PC-9 (cell line): ENCODE measurements at regions not wholly inside any gene's neighbourhood (a gene's known extent, or its start where the extent isn't known, plus 50 kb on each side); places are given as distances from the start of the nearest gene placed in this dataset.

Source experiments
- BruUV-seq: library from RNA; stranded (reverse); fragments of 400-500 nt; replicated peaks from 2 replicates; lab custom pipeline; 2021; lab: Mats Ljungman, UMichigan
- CTCF ChIA-PET: fragments of 300-600 bp; sonication (Branson Sonifier 250); formaldehyde crosslinking; loops from one replicate; lab custom pipeline; 2022; ENCODE audit warnings: antibody characterized with exemption; lab: Charles Lee
- POLR2A ChIA-PET: fragments of 300-600 bp; sonication (Branson Sonifier 250); formaldehyde crosslinking; loops from one replicate; lab custom pipeline; 2022; ENCODE audit warnings: antibody characterized with exemption; ENCODE audit not compliant: unreplicated experiment; lab: Charles Lee
- DNase-seq, 2 experiments: peaks; one replicate each; pipeline versions ENCODE4 v3.0.0 to v3.0.0-alpha.2; 2015 to 2022; ENCODE audit warnings: mixed read lengths in 1 of 2
- H2AFZ ChIP-seq: fragments of 200-600 bp; sonication (generic); 2 replicates; pipeline ENCODE4 v1.8.1; 2017; ENCODE audit warnings: antibody characterized with exemption
- H3F3A ChIP-seq: fragments of 200-600 bp; sonication (generic); 2 replicates; pipeline ENCODE4 v1.8.1; 2017; ENCODE audit warnings: antibody characterized with exemption, mild to moderate bottlenecking, low read depth; ENCODE audit not compliant: insufficient read depth
- H3K27ac ChIP-seq: fragments of 200-600 bp; sonication (generic); 2 replicates; pipeline ENCODE4 v1.6.1; 2016; ENCODE audit warnings: mixed run types
- H3K27me3 ChIP-seq: fragments of 200-600 bp; sonication (generic); 2 replicates; pipeline ENCODE4 v1.6.1; 2016; ENCODE audit warnings: low read depth, mixed run types; ENCODE audit not compliant: insufficient read depth
- H3K36me3 ChIP-seq: fragments of 200-600 bp; sonication (generic); 2 replicates; pipeline ENCODE4 v1.6.1; 2016; ENCODE audit warnings: low read depth, mixed run types
- H3K4me1 ChIP-seq: fragments of 200-600 bp; sonication (generic); replicated peaks from 2 replicates; pipeline ENCODE4 v1.6.1; 2016; ENCODE audit warnings: mixed run types; ENCODE audit not compliant: insufficient read depth
- H3K4me2 ChIP-seq: fragments of 200-600 bp; sonication (generic); 2 replicates; pipeline ENCODE4 v1.6.1; 2017; ENCODE audit warnings: mixed run types
- H3K4me3 ChIP-seq: fragments of 200-600 bp; sonication (generic); 2 replicates; pipeline ENCODE4 v1.6.1; 2016; ENCODE audit warnings: mixed run types
- H3K79me2 ChIP-seq: fragments of 200-600 bp; sonication (generic); 2 replicates; pipeline ENCODE4 v1.6.1; 2017; ENCODE audit warnings: low read depth, mixed run types
- H3K9me2 ChIP-seq: fragments of 200-600 bp; sonication (generic); 2 replicates; pipeline ENCODE4 v1.8.1; 2017; ENCODE audit warnings: mild to moderate bottlenecking; ENCODE audit not compliant: insufficient read depth
- H3K9me3 ChIP-seq: fragments of 200-600 bp; sonication (generic); 2 replicates; pipeline ENCODE4 v1.8.1; 2016; ENCODE audit warnings: low read depth; ENCODE audit not compliant: insufficient read depth
- H4K20me1 ChIP-seq: fragments of 200-600 bp; sonication (generic); 2 replicates; pipeline ENCODE4 v1.8.1; 2017; ENCODE audit not compliant: insufficient read depth
- CTCF ChIP-seq: fragments of 200-600 bp; sonication (generic); conservative IDR thresholded peaks from 2 replicates; pipeline ENCODE4 v1.6.1; 2017; ENCODE audit warnings: mixed run types, antibody characterized with exemption, mild to moderate bottlenecking, moderate library complexity
- EZH2 ChIP-seq: fragments of 200-600 bp; sonication (generic); IDR thresholded peaks from 2 replicates; pipeline ENCODE4 v1.8.0; 2017; ENCODE audit warnings: antibody characterized with exemption, low read depth
- intact Hi-C: fragments of 100-400 bp; cut with micrococcal nuclease; formaldehyde crosslinking; loops from one replicate; pipeline ENCODE4 v1.10.0; 2022; ENCODE audit not compliant: unreplicated experiment

- Histone ChIP-seq H3K4me2 (no peak overlapping the region), H3K79me2 (no peaks in the 10 kb centered on the region), H3K27me3 (peaks cover 21% of the 10 kb centered on the region), H3K36me3 (no peaks in the 10 kb centered on the region), H3K9me3 (no peaks in the 10 kb centered on the region), H2AFZ (no peak overlapping the region), H4K20me1 (no peaks in the 10 kb centered on the region), H3K9me2 (no peaks in the 10 kb centered on the region), H3K27ac (no peak overlapping the region), H3F3A (no peaks in the 10 kb centered on the region), H3K4me1 (no peaks in the 10 kb centered on the region), H3K4me3 (no peak overlapping the region)
- POLR2A ChIA-PET: no interaction called here
- CTCF ChIA-PET: no interaction called here
- no peak for TF ChIP-seq CTCF
- TF ChIP-seq EZH2: no peak
- no peak for DNase-seq
- BruUV-seq: no TSS peak
- intact Hi-C loops: no loop called here
Measured at GRCh38 chr16:65910291-65910690, 456.2 kb upstream of the CDH5 start.

GRCh38 chr16:65909310-65910050, 457.0 kb upstream of the CDH5 start:
- Histone ChIP-seq H4K20me1 (no peaks in the 10 kb centered on the region), H3K4me1 (no peaks in the 10 kb centered on the region), H3F3A (no peaks in the 10 kb centered on the region), H2AFZ (no peak overlapping the region), H3K4me2 (no peak overlapping the region), H3K27me3 (peaks cover 29% of the 10 kb centered on the region), H3K9me3 (no peaks in the 10 kb centered on the region), H3K27ac (no peak overlapping the region), H3K36me3 (no peaks in the 10 kb centered on the region), H3K9me2 (no peaks in the 10 kb centered on the region), H3K79me2 (no peaks in the 10 kb centered on the region), H3K4me3 (no peak overlapping the region)
- intact Hi-C loops: no loop called here
- ChIA-PET POLR2A (no interaction called here), CTCF (no interaction called here)
- TF ChIP-seq CTCF: no peak
- no peak for TF ChIP-seq EZH2
- BruUV-seq: no TSS peak
- no peak for DNase-seq

- H4K20me1 ChIP-seq: no peaks in the 10 kb centered on the region
- H3K79me2 ChIP-seq: no peaks in the 10 kb centered on the region
- H3K27ac ChIP-seq: no peak overlapping the region
- H3K4me3 ChIP-seq: no peak overlapping the region
- DNase-seq: no peak
- no peak overlapping the region for H2AFZ ChIP-seq
- no peaks in the 10 kb centered on the region for H3K9me3 ChIP-seq
- ChIA-PET POLR2A (no interaction called here), CTCF (no interaction called here)
- H3K36me3 ChIP-seq: no peaks in the 10 kb centered on the region
- no peaks in the 10 kb centered on the region for H3K9me2 ChIP-seq
- no peaks in the 10 kb centered on the region for H3K4me1 ChIP-seq
- intact Hi-C loops: no loop called here
- H3F3A ChIP-seq: no peaks in the 10 kb centered on the region
- no peak overlapping the region for H3K4me2 ChIP-seq
- peaks cover 37% of the 10 kb centered on the region for H3K27me3 ChIP-seq
- no peak for TF ChIP-seq CTCF
- TF ChIP-seq EZH2: no peak
- no TSS peak for BruUV-seq
Measured at GRCh38 chr16:65908568-65908967, 457.9 kb upstream of the CDH5 start.
